Stomach (tissue), 4 donors: ENCODE measurements at regions not wholly inside any gene's neighbourhood (a gene's known extent, or its start where the extent isn't known, plus 50 kb on each side); places are given as distances from the start of the nearest gene placed in this dataset.

Experiments used
- CTCF ChIP-seq, 7 experiments: fragments of 450-650 bp in 4 of 7; fragments of 200-600 bp in 3 of 7; sonication (generic) in 3 of 7; IDR thresholded peaks; one replicate each; pipeline ENCODE4 v1.5.1; 2016 to 2019; ENCODE audit warnings: antibody characterized with exemption in 7 of 7, control low read depth in 2 of 7, mild to moderate bottlenecking in 1 of 7
- POLR2A ChIP-seq, 4 donors: fragments of 450-650 bp; IDR thresholded peaks; one replicate each; pipeline ENCODE4 v1.6.1; 2016; ENCODE audit warnings: antibody characterized with exemption in 4 of 4, control low read depth in 2 of 4, mild to moderate bottlenecking in 1 of 4, moderate library complexity in 1 of 4

DNA sequence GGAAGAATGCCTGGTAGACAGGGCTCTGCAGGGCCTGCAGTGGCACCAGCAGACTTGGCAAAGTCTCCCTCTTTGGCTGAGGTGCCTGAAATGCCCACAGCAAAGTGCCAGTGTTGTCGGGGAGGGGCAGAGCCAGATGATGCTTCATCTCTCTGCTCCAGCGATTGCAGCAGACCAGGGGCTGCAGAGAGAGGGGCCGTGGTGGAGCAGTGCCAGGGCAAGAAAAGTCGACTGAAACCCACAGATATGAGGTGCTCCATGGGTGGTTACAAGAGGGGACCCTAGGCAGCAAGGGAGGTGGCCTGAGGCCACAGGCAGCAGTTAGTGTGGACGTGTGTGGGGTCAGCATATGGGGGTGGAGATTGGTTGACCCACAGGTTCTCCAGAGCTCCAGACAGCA, 123.5 kb upstream of the SHH start:
- TF ChIP-seq CTCF (IDR thresholded peaks at IDR 0.05) = no peak
- no peak for TF ChIP-seq POLR2A (IDR thresholded peaks at IDR 0.05)
